ENCODE measurements at regions not wholly inside any gene's neighbourhood (a gene's known extent, or its start where the extent isn't known, plus 50 kb on each side); places are given as distances from the start of the nearest gene placed in this dataset.

DNA sequence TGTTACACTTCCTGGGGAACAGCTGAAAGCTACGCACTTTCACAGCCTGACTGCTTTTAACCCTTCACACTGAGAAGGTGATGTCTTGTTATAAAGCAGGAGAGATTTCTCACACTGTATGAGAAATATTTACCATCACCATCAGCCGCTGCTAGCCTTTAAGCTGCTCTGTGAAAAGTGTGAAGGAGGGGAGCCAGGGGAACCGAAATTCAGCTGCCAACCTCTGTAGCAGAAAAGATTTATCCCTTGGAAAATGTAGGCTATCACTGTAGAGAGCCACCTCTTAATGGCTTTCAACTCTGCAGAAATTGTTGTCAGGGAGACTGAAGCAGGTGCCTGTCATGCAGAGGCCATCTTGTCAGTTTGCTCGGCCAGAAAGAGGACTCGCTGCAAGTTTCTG lies 145.3 kb downstream of the SP3 start:
- no peak for DNase-seq (ENCODE audit: low read depth in 2 of 2)

- no peak for DNase-seq (ENCODE audit: low read depth in 2 of 2)
Measured at GRCh38 chr2:173821451-173821850, 143.7 kb downstream of the SP3 start.

GRCh38 chr2:173822889-173823542 lies 142.2 kb downstream of the SP3 start:
- no peak for DNase-seq (ENCODE audit: low read depth in 2 of 2)

DNA sequence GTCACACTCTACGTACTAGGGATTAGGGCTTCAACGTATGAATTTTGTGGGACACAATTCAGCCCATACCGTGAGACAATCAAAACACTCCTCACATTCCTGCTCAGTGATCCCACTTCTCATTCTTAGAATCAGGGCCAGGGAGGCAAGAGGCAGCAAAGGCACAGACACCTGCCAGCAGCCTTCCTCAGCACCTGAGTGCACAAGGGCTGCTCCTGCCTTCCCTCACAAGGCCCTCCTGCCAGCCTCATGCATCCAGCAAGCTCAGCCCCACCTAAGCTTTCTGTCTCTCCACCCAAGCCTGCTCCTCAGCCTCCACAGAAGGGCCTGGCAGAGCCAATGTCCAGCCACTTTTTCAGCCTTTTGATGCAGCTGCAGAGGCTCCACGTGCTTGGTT lies 141.6 kb downstream of the SP3 start:
- DNase-seq (ENCODE audit: low read depth in 2 of 2) = no peak

- no peak for DNase-seq (ENCODE audit: low read depth in 2 of 2)
Measured at GRCh38 chr2:173828189-173829142, 136.7 kb downstream of the SP3 start.

DNA sequence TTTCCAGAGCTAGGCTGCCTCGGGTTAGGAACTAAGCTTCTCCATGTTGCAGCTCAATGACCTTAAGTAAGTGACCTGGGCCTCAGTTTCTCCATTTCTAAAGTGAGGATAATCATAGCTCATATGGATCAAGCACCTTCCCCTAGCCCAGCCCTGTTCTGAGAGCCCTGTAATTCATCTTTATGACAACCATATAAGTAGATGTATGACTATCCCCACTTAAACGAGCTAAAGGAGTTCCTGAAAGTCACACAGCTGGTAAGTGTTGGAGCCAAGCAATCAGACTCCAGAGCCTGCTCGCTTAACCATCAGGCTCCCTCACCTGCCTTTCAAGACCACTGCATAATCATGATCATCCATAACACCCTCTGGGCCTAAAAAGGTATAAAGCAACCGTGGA lies 135.4 kb downstream of the SP3 start:
- no peak for DNase-seq (ENCODE audit: low read depth in 2 of 2)

- DNase-seq (ENCODE audit: low read depth in 2 of 2) = no peak
Measured at GRCh38 chr2:173830170-173830569, 135.0 kb downstream of the SP3 start.

- no peak for DNase-seq (ENCODE audit: low read depth in 2 of 2)
Measured at GRCh38 chr2:173831312-173832229, 133.6 kb downstream of the SP3 start.

GRCh38 chr2:173834141-173834540 lies 131.0 kb downstream of the SP3 start:
- DNase-seq (ENCODE audit: low read depth in 2 of 2) = no peak

DNA sequence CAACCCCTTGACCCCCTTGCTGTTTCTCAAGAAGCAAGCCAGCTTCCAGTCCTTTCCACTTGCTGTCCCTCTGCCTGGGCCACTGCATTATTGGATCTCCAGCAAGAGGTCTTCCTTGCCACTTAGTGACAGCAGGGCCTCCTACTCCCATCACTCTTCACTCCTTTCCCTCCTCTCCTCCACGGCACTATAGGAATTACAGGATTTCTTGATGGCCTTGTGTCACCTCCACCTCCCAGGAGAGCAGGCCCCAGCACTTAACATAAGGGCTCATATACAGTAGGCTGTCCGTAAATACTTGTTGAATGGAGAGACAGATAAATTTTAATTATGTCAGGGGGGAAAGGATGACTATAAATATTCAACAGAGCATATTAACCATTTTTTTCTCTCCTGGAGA lies 129.4 kb downstream of the SP3 start:
- no peak for DNase-seq (ENCODE audit: low read depth in 2 of 2)

DNA sequence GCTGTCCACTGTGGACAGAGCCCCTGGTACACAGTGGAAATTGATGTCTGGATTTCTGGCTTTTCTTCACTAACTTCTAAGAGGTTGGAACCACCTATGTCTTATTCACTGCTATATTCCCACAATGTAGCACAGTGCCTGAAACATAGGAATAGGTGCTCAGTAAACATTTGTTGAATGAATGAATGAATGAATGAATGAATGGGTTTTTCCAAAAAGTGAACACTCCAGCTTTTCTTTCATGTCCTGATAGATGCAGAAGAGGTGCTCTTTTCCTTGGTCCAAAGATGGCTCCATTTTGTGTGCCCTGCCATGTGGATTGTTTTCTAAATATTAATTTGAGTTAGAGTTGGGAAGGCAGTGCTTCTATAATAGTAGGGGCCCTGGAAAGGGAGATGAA lies 124.1 kb downstream of the SP3 start:
- DNase-seq (ENCODE audit: low read depth in 2 of 2) = no peak

- DNase-seq (ENCODE audit: low read depth in 2 of 2) = no peak
Measured at GRCh38 chr2:173843526-173843925, 121.6 kb downstream of the SP3 start.

- DNase-seq (ENCODE audit: low read depth in 2 of 2) = no peak
Measured at GRCh38 chr2:173851141-173851641, 114.0 kb downstream of the SP3 start.

GRCh38 chr2:173854141-173854540 lies 111.0 kb downstream of the SP3 start:
- DNase-seq (ENCODE audit: low read depth in 2 of 2) = no peak

DNA sequence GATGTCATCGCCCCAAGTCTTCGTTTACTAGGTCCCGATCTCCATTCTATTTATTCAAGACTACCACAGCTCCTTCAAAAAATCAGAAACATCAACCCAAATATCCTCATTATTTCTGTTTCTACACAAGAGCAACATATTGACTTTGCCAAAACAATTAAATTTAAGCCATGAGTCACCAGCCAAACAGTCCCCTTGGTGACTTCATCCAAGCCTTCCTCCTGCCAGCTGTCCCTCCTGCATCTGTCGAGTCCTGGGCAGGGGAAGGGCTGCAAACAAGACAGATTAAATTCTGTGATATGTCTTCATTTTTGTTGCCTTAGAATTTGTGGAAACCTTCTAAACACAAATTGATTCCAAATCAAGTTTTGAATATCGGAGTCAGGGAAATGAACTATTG lies 110.3 kb downstream of the SP3 start:
- DNase-seq (ENCODE audit: low read depth in 2 of 2) = no peak

DNA sequence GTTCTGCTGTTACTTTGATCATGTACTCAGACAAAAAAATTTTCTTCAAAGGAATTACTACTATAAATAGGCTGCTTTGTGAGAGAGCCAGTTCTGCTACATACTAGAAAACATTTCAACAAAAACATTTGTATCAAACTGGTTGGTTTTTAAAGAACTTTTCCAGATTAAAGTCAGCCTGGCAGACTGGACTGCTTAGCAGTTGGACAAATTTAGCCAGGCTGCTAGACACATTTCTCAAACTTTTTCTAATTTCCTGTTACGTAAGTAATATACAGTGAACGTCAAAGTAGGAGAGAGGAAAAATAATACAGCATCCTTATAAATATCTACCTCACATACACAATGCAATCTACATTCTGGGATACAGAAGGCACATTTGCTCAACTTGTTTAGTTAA lies 109.5 kb downstream of the SP3 start:
- no peak for DNase-seq (ENCODE audit: low read depth in 2 of 2)
